ENCODE measurements at regions not wholly inside any gene's neighbourhood (a gene's known extent, or its start where the extent isn't known, plus 50 kb on each side); places are given as distances from the start of the nearest gene placed in this dataset.

GRCh38 chr5:89673019-89673418 is 736.5 kb downstream of the CETN3 start:
- Histone ChIP-seq H3K4me1 (ENCODE audit: control insufficient read depth, insufficient read depth, low read length) (no peaks in the 10 kb centered on the region), H3K27me3 (ENCODE audit: control insufficient read depth, insufficient read depth, low read length) (no peaks in the 10 kb centered on the region), H3K27ac (ENCODE audit: low read length) (no peak overlapping the region), H3K9me3 (ENCODE audit: control insufficient read depth, insufficient read depth, low read depth, low read length) (no peaks in the 10 kb centered on the region), H3K36me3 (ENCODE audit: control insufficient read depth, insufficient read depth, low read length) (no peaks in the 10 kb centered on the region), H3K4me3 (ENCODE audit: low read depth in 2 of 2, low read length in 2 of 2) (no peak overlapping the region)
- intact Hi-C loops (cut with micrococcal nuclease; ENCODE audit: unreplicated experiment) (no loop called here), in situ Hi-C loops (cut with HindIII; ENCODE audit: low pct_unique_long_range_greater_than_20kb, low sequenced_read_pairs) (no loop called here)
- ChIA-PET POLR2A (no interaction called here), CTCF (no interaction called here)
- ATAC-seq (no peak), DNase-seq (ENCODE audit: low read depth, low spot score) (no peak)
- no TSS peak for BruUV-seq (replicated peaks)
- TF ChIP-seq CTCF (IDR thresholded peaks at IDR 0.05): no peak
- TF ChIP-seq POLR2AphosphoS5 (IDR thresholded peaks at IDR 0.05; ENCODE audit: low read depth, low read length): no peak
- TF ChIP-seq TCF7L2 (IDR thresholded peaks at IDR 0.05; ENCODE audit: low read depth, low read length): no peak
- TF ChIP-seq REST (IDR thresholded peaks at IDR 0.05; ENCODE audit: insufficient read depth in 1 of 2, low read depth in 2 of 2, low read length in 1 of 2): no peak

- Histone ChIP-seq H3K36me3 (ENCODE audit: control insufficient read depth, insufficient read depth, low read length) (no peaks in the 10 kb centered on the region), H3K27ac (ENCODE audit: low read length) (no peak overlapping the region), H3K4me1 (ENCODE audit: control insufficient read depth, insufficient read depth, low read length) (no peaks in the 10 kb centered on the region), H3K4me3 (ENCODE audit: low read depth in 2 of 2, low read length in 2 of 2) (no peak overlapping the region), H3K27me3 (ENCODE audit: control insufficient read depth, insufficient read depth, low read length) (no peaks in the 10 kb centered on the region), H3K9me3 (ENCODE audit: control insufficient read depth, insufficient read depth, low read depth, low read length) (no peaks in the 10 kb centered on the region)
- BruUV-seq (replicated peaks): no TSS peak
- TF ChIP-seq SIN3A (IDR thresholded peaks at IDR 0.05; ENCODE audit: borderline replicate concordance, insufficient read depth, low read depth, low read length) (no peak), TCF7L2 (IDR thresholded peaks at IDR 0.05; ENCODE audit: low read depth, low read length) (no peak), POLR2AphosphoS5 (IDR thresholded peaks at IDR 0.05; ENCODE audit: low read depth, low read length) (no peak), REST (IDR thresholded peaks at IDR 0.05; ENCODE audit: insufficient read depth in 1 of 2, low read depth in 2 of 2, low read length in 1 of 2) (no peak), CTCF (IDR thresholded peaks at IDR 0.05) (no peak)
- POLR2A ChIA-PET: no interaction called here
- no peak for DNase-seq (ENCODE audit: low read depth, low spot score)
- CTCF ChIA-PET: no interaction called here
- intact Hi-C loops (cut with micrococcal nuclease; ENCODE audit: unreplicated experiment) (no loop called here), in situ Hi-C loops (cut with HindIII; ENCODE audit: low pct_unique_long_range_greater_than_20kb, low sequenced_read_pairs) (no loop called here)
- no peak for ATAC-seq
Measured at GRCh38 chr5:89668821-89669220, 740.7 kb downstream of the CETN3 start.
